Neural cell (in vitro differentiated cells): ENCODE measurements at regions not wholly inside any gene's neighbourhood (a gene's known extent, or its start where the extent isn't known, plus 50 kb on each side); places are given as distances from the start of the nearest gene placed in this dataset.

Experiments used
- H2AFZ ChIP-seq: fragments of 200-600, 300-800 bp; sonication (generic), shearing (Covaris generic); 2 replicates; pipeline ENCODE4 v1.6.0; 2014; ENCODE audit warnings: low read depth, mild to moderate bottlenecking, antibody characterized with exemption, low read length, moderate library complexity
- H3F3A ChIP-seq: fragments of 200-600 bp; shearing (Covaris generic); 2 replicates; pipeline ENCODE4 v1.6.1; 2016; ENCODE audit warnings: mild to moderate bottlenecking, moderate library complexity, mixed read lengths, antibody characterized with exemption, low read length; ENCODE audit not compliant: insufficient read depth, poor library complexity, severe bottlenecking
- H3K27ac ChIP-seq: fragments of 200-600, 300-800 bp; sonication (generic), shearing (Covaris generic); 2 replicates; pipeline ENCODE4 v1.5.1; 2014; ENCODE audit warnings: mild to moderate bottlenecking, low read length, moderate library complexity
- H3K27me3 ChIP-seq: fragments of 300-800, 200-600 bp; sonication (generic), shearing (Covaris generic); 2 replicates; pipeline ENCODE4 v1.6.0; 2014; ENCODE audit warnings: mild to moderate bottlenecking, low read depth, low read length, moderate library complexity; ENCODE audit not compliant: insufficient read depth
- H3K36me3 ChIP-seq: fragments of 300-800, 200-600 bp; sonication (generic), shearing (Covaris generic); 2 replicates; pipeline ENCODE4 v1.5.1; 2014; ENCODE audit warnings: mild to moderate bottlenecking, antibody characterized with exemption, low read length, moderate library complexity; ENCODE audit not compliant: insufficient read depth
- H3K4me2 ChIP-seq: fragments of 300-800, 200-600 bp; sonication (generic), shearing (Covaris generic); 2 replicates; pipeline ENCODE4 v1.6.0; 2014; ENCODE audit warnings: mild to moderate bottlenecking, low read length
- H3K4me3 ChIP-seq: fragments of 300-800, 200-600 bp; sonication (generic), shearing (Covaris generic); 2 replicates; pipeline ENCODE4 v1.5.1; 2014; ENCODE audit warnings: mild to moderate bottlenecking, low read length, moderate library complexity
- H3K79me2 ChIP-seq: fragments of 200-600 bp; shearing (Covaris generic); replicated peaks from 2 replicates; pipeline ENCODE4 v1.6.0; 2014; ENCODE audit warnings: mild to moderate bottlenecking, low read length, moderate library complexity; ENCODE audit not compliant: insufficient read depth
- H3K9ac ChIP-seq: fragments of 300-800, 200-600 bp; sonication (generic), shearing (Covaris generic); 2 replicates; pipeline ENCODE4 v1.6.1; 2016; ENCODE audit warnings: mild to moderate bottlenecking, low read length, mixed read lengths
- H3K9me2 ChIP-seq: fragments of 200-600 bp; shearing (Covaris generic); 2 replicates; pipeline ENCODE4 v1.6.1; 2016; ENCODE audit warnings: mild to moderate bottlenecking, low read length, mixed read lengths; ENCODE audit not compliant: insufficient read depth
- H3K9me3 ChIP-seq: fragments of 200-600, 300-800 bp; sonication (generic), shearing (Covaris generic); 2 replicates; pipeline ENCODE4 v1.6.1; 2016; ENCODE audit warnings: mild to moderate bottlenecking, mixed run types, low read length, moderate library complexity, mixed read lengths
- H4K20me1 ChIP-seq: fragments of 200-600 bp; shearing (Covaris generic); 2 replicates; pipeline ENCODE4 v1.6.1; 2016; ENCODE audit warnings: mild to moderate bottlenecking, mixed run types; ENCODE audit not compliant: insufficient read depth
- EP300 ChIP-seq: fragments of 450-650 bp; conservative IDR thresholded peaks from 2 replicates; pipeline ENCODE4 v1.6.1; 2014; ENCODE audit warnings: antibody characterized with exemption, mild to moderate bottlenecking, moderate library complexity; ENCODE audit not compliant: poor library complexity, severe bottlenecking
- EZH2 ChIP-seq: fragments of 200-600, 300-800 bp; shearing (Covaris generic), sonication (generic); IDR thresholded peaks from 2 replicates; pipeline ENCODE4 v1.6.1; 2014; ENCODE audit warnings: antibody characterized with exemption, low read length, borderline replicate concordance, mild to moderate bottlenecking; ENCODE audit not compliant: insufficient read depth, poor library complexity, severe bottlenecking
- MXI1 ChIP-seq: fragments of 450-650 bp; conservative IDR thresholded peaks from 2 replicates; pipeline ENCODE4 v1.6.1; 2014; ENCODE audit warnings: antibody characterized with exemption, mild to moderate bottlenecking; ENCODE audit not compliant: poor library complexity, severe bottlenecking
- POLR2AphosphoS5 ChIP-seq: IDR thresholded peaks from 2 replicates; pipeline ENCODE4 v1.6.1; 2012
- RAD21 ChIP-seq: fragments of 450-650 bp; conservative IDR thresholded peaks from 2 replicates; pipeline ENCODE4 v1.6.1; 2014; ENCODE audit warnings: antibody characterized with exemption, mild to moderate bottlenecking, moderate library complexity
- REST ChIP-seq: IDR thresholded peaks from 2 replicates; pipeline ENCODE4 v1.6.1; 2012; ENCODE audit warnings: borderline replicate concordance
- SMC3 ChIP-seq: fragments of 450-650 bp; conservative IDR thresholded peaks from 2 replicates; pipeline ENCODE4 v1.6.1; 2014; ENCODE audit warnings: antibody characterized with exemption, mild to moderate bottlenecking, moderate library complexity; ENCODE audit not compliant: poor library complexity
- TAF1 ChIP-seq: IDR thresholded peaks from 2 replicates; pipeline ENCODE4 v1.6.1; 2012; ENCODE audit warnings: low read depth
- TF ChIP-seq, protein P1 (sequence below): fragments of 450-650 bp; IDR thresholded peaks from 2 replicates; pipeline ENCODE4 v1.5.1; 2014; ENCODE audit warnings: antibody characterized with exemption, mild to moderate bottlenecking, moderate library complexity; ENCODE audit not compliant: poor library complexity, severe bottlenecking

- Histone ChIP-seq H3K79me2 (no peaks in the 10 kb centered on the region), H3K9me2 (no peaks in the 10 kb centered on the region), H3K36me3 (no peaks in the 10 kb centered on the region)
These were observed 245.1 kb upstream of the RSPO3 start for GRCh38 chr6:126873351-126873750.

GRCh38 chr6:126873791-126874190 lies 244.7 kb upstream of the RSPO3 start:
- Histone ChIP-seq H2AFZ (no peak overlapping the region), H3K79me2 (no peaks in the 10 kb centered on the region), H3K9ac (no peak overlapping the region), H3F3A (no peaks in the 10 kb centered on the region), H3K4me2 (no peak overlapping the region), H4K20me1 (no peaks in the 10 kb centered on the region), H3K36me3 (no peaks in the 10 kb centered on the region), H3K27me3 (no peaks in the 10 kb centered on the region), H3K9me3 (no peaks in the 10 kb centered on the region), H3K9me2 (no peaks in the 10 kb centered on the region), H3K4me3 (no peak overlapping the region), H3K27ac (no peak overlapping the region)
- TF ChIP-seq EZH2 (no peak), SMC3 (no peak), TAF1 (no peak), MXI1 (no peak), RAD21 (no peak), EP300 (no peak), POLR2AphosphoS5 (no peak), REST (no peak)
- TF ChIP-seq, protein P1, sequence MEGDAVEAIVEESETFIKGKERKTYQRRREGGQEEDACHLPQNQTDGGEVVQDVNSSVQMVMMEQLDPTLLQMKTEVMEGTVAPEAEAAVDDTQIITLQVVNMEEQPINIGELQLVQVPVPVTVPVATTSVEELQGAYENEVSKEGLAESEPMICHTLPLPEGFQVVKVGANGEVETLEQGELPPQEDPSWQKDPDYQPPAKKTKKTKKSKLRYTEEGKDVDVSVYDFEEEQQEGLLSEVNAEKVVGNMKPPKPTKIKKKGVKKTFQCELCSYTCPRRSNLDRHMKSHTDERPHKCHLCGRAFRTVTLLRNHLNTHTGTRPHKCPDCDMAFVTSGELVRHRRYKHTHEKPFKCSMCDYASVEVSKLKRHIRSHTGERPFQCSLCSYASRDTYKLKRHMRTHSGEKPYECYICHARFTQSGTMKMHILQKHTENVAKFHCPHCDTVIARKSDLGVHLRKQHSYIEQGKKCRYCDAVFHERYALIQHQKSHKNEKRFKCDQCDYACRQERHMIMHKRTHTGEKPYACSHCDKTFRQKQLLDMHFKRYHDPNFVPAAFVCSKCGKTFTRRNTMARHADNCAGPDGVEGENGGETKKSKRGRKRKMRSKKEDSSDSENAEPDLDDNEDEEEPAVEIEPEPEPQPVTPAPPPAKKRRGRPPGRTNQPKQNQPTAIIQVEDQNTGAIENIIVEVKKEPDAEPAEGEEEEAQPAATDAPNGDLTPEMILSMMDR: no peak

More at GRCh38 chr6:126873351-126873750, 245.1 kb upstream of the RSPO3 start:
- Histone ChIP-seq H3K4me3 (no peak overlapping the region), H3F3A (no peaks in the 10 kb centered on the region), H3K4me2 (no peak overlapping the region), H3K9me3 (no peaks in the 10 kb centered on the region), H4K20me1 (no peaks in the 10 kb centered on the region), H3K27ac (no peak overlapping the region), H3K27me3 (no peaks in the 10 kb centered on the region), H2AFZ (no peak overlapping the region), H3K9ac (no peak overlapping the region)
- TF ChIP-seq POLR2AphosphoS5: no peak
- no peak for TF ChIP-seq SMC3
- TF ChIP-seq TAF1: no peak
- TF ChIP-seq EZH2: no peak
- no peak for TF ChIP-seq RAD21
- no peak for TF ChIP-seq EP300
- TF ChIP-seq, protein P1: no peak
- TF ChIP-seq REST: no peak
- TF ChIP-seq MXI1: no peak
